ENCODE measurements at regions not wholly inside any gene's neighbourhood (a gene's known extent, or its start where the extent isn't known, plus 50 kb on each side); places are given as distances from the start of the nearest gene placed in this dataset.

DNA sequence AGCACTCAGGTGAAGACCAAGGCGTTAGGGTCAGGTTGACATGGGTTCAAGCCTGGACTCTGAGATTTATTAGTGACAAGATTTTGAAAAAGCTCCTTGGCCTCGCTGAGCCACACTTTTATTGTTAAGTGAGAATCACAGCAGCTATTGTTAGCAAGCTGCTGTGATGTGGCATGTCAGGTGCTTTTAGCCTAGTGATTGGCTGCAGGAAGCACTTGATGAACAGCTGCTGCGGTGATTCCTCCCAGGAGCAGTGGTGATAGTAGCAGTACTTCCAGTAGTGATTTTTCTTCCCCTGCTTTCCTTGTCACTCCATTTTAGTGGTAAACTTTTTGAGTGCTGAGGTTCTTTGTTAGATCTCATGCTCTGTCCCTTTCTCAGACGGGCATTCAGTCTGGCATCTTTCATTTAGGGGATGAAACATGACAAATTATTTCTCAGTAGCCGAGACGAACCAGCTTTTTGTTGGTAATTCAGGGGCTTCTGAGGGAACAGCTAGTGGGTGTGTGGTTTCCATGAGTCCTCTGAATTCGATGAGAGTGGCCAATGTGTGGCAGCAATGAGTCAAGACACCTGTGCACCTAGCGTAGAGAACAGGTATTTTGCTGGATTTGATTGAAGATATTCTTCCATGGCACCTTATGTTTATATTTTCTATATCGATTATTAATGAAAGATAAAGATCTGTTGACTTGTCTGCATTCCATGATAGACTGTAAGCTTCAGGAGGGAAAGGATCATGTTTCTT is 696.7 kb downstream of the DHX35 start:
- no peak for DNase-seq

DNA sequence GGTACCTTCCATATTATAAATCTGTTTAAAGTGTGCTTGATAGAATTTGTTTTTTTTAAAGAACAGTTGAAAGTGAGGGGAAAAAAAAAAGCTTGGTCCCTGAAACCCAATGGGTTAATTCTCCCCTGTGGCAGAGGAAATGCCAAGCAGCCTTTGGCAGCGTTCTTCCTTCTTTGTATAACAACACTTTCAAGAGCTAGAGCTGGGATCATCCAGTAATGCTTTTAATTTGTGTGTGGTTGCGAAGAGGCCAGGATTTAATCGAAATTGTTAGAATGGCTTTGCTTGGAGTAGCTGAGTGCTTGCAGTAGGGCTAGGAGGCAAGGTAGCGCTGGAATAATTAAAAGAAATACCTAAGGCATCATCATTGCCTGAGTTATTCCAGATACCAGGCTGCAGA is 692.0 kb downstream of the DHX35 start:
- DNase-seq, result no peak

DNA sequence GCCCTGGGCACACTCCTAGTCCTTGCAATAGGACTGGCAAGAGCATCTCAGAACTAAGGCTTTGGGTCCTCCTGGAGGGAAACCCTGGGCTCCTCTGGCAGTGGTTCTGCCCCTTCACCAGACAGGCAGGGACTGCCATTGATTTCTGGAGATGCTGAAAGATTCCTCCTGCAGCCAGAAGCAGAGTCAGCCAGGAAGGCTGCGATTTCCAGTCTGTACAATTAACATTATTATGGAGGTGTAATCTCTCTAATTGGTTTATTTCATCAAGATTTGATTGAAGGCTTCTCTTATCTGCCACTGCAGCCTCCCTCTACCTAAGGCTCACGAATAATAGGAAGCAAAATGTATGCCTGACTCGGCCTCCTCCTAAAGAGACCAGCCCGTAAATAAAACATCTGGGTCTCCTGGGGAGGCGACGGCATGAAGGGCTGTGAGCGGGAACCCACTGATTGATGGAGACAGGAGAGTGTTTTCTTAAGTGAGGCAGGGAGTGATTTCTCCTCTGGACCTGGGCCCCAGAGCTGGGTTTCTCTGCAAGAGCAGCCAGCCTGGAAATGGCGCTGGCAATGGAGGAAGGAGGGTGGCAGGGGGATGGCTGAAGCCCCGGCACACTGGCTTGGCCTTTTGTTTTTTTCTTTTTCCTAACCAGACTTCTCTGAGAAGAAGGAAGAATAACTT is 689.6 kb downstream of the DHX35 start:
- DNase-seq, result no peak

DNA sequence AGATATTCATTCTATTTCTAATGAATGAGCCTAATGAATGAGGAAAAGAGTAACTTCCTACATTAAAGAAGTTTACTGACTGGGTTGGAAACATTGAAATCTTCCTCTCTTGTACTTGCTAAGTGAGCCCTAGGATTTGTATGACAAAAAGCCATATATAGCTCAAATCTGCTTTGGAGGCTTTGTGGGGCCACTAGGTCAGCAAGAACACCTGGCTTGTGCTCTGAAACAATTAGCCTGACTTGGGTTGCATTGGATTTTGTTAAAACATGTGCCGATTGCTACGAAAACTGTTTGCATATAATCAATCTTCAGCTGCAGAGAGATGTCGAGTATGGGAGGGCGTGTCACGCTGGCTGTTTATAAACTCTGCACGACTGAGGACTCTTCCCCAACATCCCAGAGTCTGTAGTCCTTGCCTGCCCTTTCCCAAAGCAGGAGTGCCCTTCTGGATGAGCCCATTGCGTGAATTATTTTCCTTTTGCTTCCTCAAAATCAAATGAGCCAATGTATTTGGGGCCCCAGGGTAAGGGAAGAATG is 684.8 kb downstream of the DHX35 start:
- no peak for DNase-seq

DNA sequence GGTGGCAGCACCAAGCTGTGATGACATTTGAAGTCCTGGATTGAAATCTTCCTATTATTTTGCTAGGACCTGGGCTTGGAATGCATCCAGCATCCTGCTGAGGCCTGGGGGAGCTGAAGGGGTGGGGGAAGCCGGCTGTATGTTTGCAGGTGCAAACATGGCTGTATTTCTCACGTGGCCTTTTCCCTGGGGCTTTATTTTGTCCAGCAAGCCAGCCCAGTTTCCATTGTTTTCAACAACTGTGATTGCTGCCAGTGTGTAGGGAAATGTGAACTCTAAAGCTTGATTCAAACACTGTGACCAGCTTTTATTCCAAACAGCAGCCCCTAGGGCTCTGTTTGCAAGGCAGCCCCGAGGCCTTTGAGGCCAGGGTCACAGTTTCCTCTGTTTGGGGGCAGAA is 683.0 kb downstream of the DHX35 start:
- DNase-seq, result peak; percentile 37

DNA sequence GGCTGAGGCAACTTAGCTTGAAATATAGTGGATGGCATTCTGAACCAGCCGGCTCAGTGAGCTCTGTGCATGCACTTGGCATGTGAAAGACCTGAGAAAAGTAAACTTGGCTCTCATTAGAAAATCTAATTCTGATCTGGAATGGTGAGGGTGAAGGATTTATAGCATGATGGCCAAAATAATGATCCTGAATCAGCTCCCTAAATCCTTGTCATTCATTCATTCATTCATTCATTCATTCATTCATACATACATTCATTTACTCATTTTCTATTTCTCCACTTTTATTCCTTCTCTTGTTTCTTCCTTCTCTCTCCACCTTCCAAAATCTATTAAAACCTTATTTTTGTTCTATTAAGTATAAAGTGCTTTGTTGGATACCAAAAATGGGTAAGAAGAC is 681.1 kb downstream of the DHX35 start:
- DNase-seq, result no peak

DNA sequence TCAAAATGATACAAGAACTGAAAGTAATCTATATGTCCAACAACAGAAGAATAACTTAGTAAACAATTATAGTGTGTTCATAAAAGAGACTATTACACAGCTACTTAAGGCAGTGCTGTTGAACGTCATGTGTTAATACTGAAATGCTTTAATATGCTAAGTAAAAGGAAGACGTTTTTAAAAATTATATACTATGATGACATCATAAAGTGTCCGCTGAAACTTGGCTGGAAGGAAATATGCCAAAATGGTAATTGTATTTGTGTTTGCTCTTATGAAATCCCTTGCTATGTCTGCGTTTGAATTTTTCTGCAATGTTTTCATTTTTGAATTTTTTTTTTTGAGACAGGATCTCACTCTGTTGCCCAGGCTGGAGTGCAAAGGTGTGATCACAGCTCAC is 679.3 kb downstream of the DHX35 start:
- DNase-seq, result no peak

DNA sequence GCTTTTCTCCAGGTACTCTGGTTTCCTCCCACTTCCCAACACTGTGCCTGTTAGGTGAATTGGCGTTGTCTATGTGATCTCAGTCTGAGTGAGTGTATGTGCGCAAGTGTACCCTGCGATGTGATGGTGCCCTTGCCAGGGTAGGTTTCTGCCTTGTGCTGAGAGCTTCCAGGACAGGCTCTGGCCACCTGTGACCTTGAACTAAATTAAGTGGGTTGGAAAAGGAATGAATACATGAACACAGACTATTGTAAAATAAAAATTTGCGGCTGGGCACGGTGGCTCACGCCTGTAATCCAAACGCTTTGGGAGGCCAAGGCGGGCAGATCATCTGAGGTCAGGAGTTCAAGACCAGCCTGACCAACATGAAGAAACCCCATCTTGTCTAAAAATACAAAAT is 678.0 kb downstream of the DHX35 start:
- DNase-seq, result no peak

DNA sequence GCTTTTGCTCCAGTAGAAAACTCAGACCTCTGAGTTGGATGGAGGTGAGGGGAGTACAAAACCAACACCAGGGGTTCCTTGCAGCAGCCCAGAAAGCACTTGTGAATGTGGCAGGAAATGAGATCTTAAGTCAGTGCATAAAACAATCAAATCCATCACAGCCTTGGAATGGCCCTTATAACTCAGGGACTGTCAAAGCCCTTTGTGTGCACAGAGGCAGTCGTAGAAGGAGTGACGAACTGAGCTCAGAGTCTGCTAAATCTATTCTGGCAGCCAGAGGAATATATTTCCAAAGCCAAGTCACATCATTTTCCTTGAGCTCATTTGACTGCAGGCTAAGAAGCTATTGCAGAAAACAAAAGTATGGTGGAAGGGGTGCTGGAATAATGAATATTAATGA is 676.6 kb downstream of the DHX35 start:
- DNase-seq, result no peak

DNA sequence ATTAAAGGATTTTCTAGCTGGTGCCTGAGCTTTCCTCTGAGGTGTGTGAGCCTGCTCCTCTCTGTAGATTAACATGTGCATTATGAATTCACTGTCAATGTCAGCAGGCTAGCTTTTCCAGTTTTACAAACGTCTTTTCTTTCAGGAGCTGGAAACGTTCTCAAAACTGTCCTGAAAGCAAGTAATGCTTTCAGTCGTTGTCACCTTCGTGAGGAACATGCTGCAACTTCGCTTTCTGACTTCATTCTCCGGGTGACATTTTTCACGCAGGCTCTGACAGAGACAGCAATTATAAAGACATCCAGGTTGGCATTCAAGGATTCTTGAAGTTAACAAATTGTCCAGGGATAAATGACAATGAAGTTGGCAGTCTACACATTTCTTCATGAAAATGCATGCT is 671.5 kb downstream of the DHX35 start:
- DNase-seq, result no peak

DNA sequence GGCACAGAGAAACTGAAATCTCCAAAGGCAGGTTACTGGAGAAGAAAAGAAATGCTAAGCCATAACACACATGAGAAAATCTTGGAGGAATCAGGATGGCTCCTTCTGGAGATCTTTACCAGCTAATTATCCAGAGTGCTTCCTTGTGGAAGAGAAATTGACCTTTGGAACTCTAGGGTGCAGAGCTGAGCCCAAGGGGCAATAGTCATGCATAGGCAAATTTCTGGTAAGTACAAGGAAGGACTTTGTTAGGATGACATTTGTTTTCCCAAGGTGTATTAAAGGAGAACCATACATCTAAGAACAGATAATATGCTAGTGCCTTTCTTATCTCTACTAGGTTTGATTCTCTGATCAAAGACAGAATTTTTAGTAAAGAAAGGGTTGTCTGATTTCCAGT is 670.6 kb downstream of the DHX35 start:
- no peak for DNase-seq

DNA sequence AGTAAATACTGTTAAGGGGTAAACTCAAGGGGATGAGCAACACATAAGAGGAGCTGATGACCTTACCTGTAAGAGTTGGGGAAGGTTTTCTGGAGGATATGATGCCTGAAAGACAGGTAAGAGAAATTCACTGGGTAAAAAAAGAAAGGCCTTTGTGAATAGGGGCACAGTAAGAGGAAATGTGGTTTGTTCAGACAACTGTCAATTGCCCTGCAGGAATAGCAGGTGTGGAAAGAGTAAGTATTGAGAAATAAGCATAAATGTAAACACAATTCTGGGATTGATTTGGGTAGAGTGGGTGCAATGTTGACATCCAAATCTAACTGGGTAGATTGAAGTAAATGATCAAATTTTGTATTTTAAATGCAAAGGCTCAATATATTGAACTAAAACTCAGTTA is 670.0 kb downstream of the DHX35 start:
- DNase-seq, result no peak

DNA sequence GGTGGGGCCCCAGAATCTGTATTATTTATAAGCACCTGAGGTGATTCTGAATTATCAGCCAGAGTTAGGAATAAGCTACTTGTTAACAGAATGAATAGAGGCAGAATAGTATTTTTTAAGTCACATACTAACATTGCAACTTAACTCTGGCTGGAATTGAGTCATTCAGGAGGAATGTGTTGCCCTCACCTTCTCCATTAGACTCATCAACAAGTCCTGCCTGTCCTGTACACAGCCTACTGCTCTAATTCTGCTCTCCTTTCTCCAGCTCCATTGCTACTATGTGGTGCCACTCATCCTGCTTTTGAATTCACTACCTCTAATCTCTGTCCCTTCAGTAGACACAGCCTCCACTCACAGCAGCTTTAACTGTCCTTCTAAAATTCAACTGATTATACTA is 669.4 kb downstream of the DHX35 start:
- no peak for DNase-seq

DNA sequence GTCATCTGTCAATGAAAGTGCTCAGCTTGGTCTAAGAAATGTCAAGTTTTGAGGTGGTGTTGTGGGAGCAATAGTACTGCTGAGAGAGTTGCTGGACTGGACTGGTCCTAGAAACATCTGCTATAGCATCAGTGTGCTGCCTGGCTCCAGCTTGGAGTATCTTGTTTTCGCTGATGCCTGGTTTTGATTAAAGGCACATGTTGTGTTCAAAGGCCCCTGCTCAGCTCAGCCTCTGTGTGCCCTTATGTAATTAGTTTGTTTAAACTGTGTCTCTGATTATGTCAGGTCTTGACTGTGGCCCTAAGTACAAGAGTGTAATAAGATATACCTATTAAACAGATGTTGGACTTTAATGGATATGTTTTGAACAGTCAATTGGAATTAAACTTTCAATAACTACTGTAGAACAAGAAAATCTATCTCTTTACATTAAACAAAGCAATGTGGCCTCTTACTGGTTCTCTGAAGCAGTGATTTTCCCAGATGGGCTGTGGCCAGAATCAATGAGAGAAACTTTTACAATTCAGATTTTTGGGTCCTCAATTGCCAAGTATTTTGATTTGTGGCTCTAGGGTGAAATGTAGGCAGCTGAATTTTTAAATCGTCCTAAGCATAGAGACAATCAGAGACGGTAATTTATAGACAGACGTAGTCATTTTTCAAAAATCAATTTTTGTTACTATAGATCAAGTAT is 668.2 kb downstream of the DHX35 start:
- no peak for DNase-seq

DNA sequence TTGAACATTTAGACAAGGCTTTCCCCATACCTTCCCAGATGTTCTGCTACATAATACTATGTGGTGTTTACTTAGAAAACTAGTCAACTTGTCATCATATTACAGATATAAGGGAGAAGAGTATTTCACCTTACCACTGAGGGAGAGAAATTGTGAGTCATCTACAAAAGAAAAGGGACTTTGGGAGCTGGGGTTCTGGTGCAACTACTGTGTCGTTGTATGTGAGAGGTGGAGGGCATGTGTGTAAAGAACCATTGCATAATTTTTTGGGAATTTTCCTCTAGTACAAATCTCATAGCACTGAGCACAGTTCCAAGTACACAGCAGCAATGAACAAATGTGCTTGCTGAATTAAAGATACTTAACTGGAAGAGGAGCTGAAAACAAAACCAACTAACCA is 665.6 kb downstream of the DHX35 start:
- DNase-seq, result no peak

DNA sequence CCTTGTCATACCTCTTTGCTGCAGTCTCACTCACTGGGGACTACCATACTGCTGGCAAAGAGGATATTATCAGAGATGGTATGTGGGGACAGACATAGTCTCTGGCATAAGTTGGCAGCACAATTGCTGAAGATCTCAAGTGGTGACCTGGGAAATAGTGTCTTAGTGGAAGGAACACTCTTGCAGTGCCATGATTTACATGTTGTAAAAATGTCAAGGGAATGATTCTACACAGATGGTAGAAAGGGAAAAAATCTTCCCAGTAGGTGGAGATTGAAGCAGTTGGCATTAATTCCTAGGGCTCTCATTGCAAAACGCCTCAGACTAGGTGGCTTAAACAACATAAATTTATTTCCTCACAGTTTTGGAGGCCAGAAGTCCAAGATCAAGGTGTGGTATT is 662.2 kb downstream of the DHX35 start:
- DNase-seq, result no peak

DNA sequence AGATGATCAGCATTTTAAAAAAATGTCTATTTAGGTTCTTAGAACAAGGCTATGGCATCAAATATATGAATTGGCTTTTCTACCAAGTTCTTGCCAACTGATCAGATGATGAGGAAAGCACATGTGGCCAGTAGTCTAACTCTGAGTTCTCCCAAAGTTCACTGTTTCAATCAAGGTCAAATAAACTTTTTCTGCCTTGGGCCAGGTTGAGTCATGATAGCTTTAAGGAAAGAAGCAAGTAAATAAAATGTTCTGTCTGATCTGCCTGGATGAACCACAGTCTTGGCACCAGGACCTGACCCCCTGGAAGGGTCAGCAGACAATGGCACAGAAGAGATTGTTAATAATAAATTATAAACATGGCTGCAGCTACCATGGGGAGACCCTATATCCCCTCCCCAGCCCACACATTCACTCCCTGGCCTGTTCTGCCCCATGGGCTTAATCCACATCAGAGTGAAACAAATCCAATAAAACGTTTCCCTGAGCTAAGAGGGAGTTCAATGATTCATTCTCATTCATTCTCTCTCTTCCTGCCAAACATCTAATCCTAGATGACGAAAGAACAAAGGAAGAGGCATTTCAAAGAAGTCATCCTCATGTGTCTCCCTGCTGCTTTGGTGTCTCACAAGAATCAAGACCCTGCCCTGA is 661.6 kb downstream of the DHX35 start:
- no peak for DNase-seq

DNA sequence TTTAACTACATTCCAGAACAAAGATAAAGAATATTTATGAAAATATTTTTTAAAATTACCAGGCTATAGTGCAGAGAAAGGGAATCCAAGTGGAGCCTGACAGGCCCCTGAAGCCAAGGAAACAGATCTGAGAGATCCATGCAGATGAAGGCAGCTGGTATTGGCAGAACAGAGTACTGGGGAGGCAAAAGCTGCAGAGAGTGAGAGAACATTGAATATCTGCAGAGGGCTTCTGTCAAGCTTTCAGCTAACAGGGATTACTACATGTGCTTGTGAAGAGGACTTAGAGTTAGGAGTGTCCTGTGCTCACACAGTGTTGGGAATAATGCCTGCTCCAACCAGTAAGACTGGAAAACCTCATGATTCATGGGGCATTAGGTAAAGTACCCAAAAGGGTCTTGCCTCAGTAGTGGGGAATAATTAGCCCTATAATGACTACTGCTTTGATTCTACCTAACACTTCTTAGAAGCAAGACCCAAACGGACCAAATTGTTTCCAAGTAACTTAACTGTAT is 657.2 kb downstream of the DHX35 start:
- no peak for DNase-seq

DNA sequence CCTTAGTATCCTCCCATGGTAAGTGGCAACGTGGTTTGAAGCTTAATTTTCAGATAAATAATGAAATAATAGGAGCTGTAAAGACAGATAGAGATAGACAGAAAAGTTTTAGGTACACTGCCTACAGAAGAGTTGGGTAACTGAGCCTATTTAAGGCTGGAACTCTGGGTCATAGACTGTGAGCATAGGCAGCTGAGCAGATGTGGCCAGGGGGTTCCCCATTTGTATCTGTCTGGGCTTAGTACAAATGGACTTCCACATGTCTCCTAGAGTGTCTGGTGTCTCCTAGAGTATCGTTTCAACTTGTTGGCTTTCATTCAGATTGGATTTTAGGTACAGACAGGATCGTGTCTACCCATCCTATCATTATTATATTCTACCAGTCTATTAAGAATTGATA is 649.8 kb downstream of the DHX35 start:
- no peak for DNase-seq

DNA sequence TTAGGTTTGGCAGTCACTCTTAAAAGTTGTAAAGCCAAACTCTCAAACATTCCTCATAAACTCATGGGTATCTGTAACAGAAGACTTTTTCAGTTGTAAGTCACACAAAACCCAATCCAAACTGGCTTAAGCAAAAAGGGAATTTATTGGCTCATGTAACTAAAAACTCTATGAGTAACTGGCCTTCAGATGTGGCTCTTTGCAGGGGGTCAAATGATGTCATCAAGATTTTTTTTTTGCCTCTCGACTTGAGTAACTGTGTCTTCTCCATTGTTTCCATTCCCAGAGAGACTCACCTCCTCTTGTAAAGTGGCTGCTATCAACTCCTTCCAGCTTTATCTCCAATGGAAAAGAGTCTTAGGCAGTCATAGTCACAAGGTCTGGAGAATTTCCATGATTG is 645.0 kb downstream of the DHX35 start:
- DNase-seq, result no peak

DNA sequence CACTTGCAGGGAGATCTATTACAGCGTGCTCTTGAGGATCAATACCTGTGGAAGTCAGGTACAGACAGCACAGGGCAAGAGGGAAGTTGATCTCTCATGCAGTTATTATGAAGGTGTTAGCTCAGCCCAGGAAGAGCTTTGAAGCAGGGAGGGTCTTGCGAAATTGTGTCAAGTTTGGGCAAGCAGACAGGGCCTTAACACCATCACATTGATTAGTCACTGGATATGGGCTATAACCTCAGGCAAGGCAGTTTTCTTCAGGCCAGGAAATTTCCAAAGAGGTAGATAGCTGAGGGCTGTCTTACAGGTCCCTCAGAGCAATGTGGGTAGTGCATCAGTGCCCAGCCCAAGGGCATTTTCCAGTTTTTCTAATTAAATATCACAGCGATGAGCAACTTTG is 643.8 kb downstream of the DHX35 start:
- DNase-seq, result no peak

DNA sequence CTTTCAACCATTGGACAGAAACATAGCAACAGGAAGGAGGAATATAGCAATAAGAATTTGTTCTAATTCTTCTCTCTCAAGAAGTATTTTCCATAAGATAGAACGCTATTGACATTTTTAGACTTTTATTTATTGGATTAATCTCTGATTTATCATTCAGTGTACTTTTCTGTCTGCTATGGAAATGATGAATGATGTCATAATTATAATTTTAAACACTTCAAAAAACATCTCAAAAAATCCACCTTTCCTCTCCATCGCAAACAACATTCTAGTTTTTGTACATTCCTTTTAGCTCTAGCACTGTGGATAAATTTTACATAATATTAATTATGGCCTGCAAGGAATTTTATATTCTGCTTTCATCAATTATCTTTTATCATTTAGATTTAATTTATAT is 643.2 kb downstream of the DHX35 start:
- DNase-seq, result no peak

DNA sequence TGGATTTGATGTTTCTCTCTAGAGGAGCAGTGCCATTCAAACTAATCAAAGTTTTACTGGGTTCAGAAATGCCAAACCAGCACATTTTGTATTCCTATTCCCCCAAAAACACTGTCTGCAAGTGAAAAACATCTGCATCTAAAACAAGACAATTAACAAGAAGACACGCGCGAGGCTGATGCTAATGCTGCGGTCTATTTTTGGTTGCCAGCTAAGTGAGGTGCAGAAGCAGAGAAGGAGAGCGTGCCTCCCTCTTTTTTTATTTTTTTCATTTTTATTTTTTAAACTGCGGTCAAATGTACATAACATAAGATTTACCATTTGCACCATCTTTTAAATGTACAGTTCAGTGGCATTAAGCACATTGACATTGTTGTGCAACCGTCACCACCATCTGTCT is 641.1 kb downstream of the DHX35 start:
- DNase-seq, result no peak
